GM12878 (cell line): ENCODE measurements at regions not wholly inside any gene's neighbourhood (a gene's known extent, or its start where the extent isn't known, plus 50 kb on each side); places are given as distances from the start of the nearest gene placed in this dataset.

Source experiments
- ATAC-seq: fragments of 200-7000 bp; cut with Tn5 transposase; 3 replicates; pipeline ENCODE4 v1.9.1; 2020; ENCODE audit warnings: mild to moderate bottlenecking, moderate library complexity
- BruUV-seq: library from RNA; stranded (reverse); fragments of 400-500 nt; replicated peaks from 2 replicates; lab custom pipeline; 2021; lab: Mats Ljungman, UMichigan
- CTCF ChIA-PET: fragments of 300-600 bp; sonication (Branson Sonifier 250); formaldehyde crosslinking; extraction: SDS; loops from one replicate; lab custom pipeline; 2021; ENCODE audit warnings: inconsistent platforms; lab: Yijun Ruan, JAX
- POLR2A ChIA-PET: fragments of 350-600 bp; formaldehyde crosslinking; extraction: SDS; loops from one replicate; lab custom pipeline; 2021; ENCODE audit warnings: inconsistent platforms; lab: Charles Lee
- RAD21 ChIA-PET: fragments of 300-600 bp; sonication (Branson Sonifier 250); formaldehyde crosslinking; loops from one replicate; lab custom pipeline; 2023; ENCODE audit warnings: antibody characterized with exemption; ENCODE audit not compliant: unreplicated experiment; lab: Charles Lee
- SMC1A ChIA-PET: fragments of 300-600 bp; sonication (Branson Sonifier 250); formaldehyde crosslinking; loops from one replicate; lab custom pipeline; 2023; ENCODE audit not compliant: unreplicated experiment, uncharacterized antibody; lab: Charles Lee
- DNase-seq: peaks from one replicate; pipeline ENCODE4 v3.0.0-alpha.2; 2011; ENCODE audit warnings: low read depth, low spot score
- FAIRE-seq: peaks from 3 replicates; lab custom pipeline; 2011; peaks lifted over from hg19 to GRCh38; lab: Jason Lieb, UNC
- H2AFZ ChIP-seq: 2 replicates; pipeline ENCODE4 v1.6.0; 2011; ENCODE audit warnings: low read depth, low read length, control low read depth; ENCODE audit not compliant: control insufficient read depth
- H3K27ac ChIP-seq: 2 replicates; pipeline ENCODE4 v1.5.1; 2011; ENCODE audit warnings: control low read depth; ENCODE audit not compliant: control insufficient read depth, insufficient read depth
- H3K27me3 ChIP-seq, 2 experiments: replicated peaks in 1 of 2; 2 replicates each; pipeline versions ENCODE4 v1.6.0 to v1.6.1; 2011; ENCODE audit warnings: low read length in 1 of 2; ENCODE audit not compliant: control insufficient read depth in 2 of 2, insufficient read depth in 2 of 2
- H3K36me3 ChIP-seq, 2 experiments: 2 replicates each; pipeline ENCODE4 v1.5.1; 2011; ENCODE audit warnings: low read length in 1 of 2; ENCODE audit not compliant: control insufficient read depth in 2 of 2, insufficient read depth in 2 of 2
- H3K4me1 ChIP-seq: 2 replicates; pipeline ENCODE4 v1.6.1; 2011; ENCODE audit warnings: mild to moderate bottlenecking, low read length, moderate library complexity, mixed read lengths; ENCODE audit not compliant: control insufficient read depth, insufficient read depth
- H3K4me2 ChIP-seq: 2 replicates; pipeline ENCODE4 v1.6.0; 2011; ENCODE audit warnings: control low read depth; ENCODE audit not compliant: control insufficient read depth, insufficient read depth
- H3K4me3 ChIP-seq: fragments of 200-600 bp; sonication (generic); 2 replicates; pipeline ENCODE4 v1.5.1; 2016
- H3K79me2 ChIP-seq: 2 replicates; pipeline ENCODE4 v1.6.0; 2011; ENCODE audit warnings: low read length; ENCODE audit not compliant: control insufficient read depth, insufficient read depth
- H3K9ac ChIP-seq: 2 replicates; pipeline ENCODE4 v1.8.0; 2011; ENCODE audit warnings: low read length, control low read depth, mixed read lengths; ENCODE audit not compliant: control insufficient read depth, insufficient read depth
- H3K9me3 ChIP-seq: replicated peaks from 3 replicates; pipeline ENCODE4 v1.5.1; 2011; ENCODE audit warnings: mild to moderate bottlenecking, low read length; ENCODE audit not compliant: control insufficient read depth, insufficient read depth
- H4K20me1 ChIP-seq: 2 replicates; pipeline ENCODE4 v1.6.0; 2011; ENCODE audit not compliant: control insufficient read depth, insufficient read depth
- ATF7 ChIP-seq: fragments of 450-650 bp; IDR thresholded peaks from 2 replicates; pipeline ENCODE4 v1.6.1; 2016; ENCODE audit warnings: low read depth, mild to moderate bottlenecking
- ETV6 ChIP-seq, 2 experiments: fragments of 450-650 bp in 1 of 2; IDR thresholded peaks in 1 of 2; conservative IDR thresholded peaks in 1 of 2; 2 replicates each; pipeline ENCODE4 v1.6.1; 2014; ENCODE audit warnings: antibody characterized with exemption in 1 of 2, borderline replicate concordance in 1 of 2, low read depth in 1 of 2, mild to moderate bottlenecking in 1 of 2, moderate library complexity in 1 of 2
- HDAC6 ChIP-seq: fragments of 200-600 bp; sonication (generic); IDR thresholded peaks from one replicate; pipeline ENCODE4 v1.8.0; 2017; ENCODE audit warnings: antibody characterized with exemption; ENCODE audit not compliant: unreplicated experiment
- KLF5 ChIP-seq: fragments of 450-650 bp; IDR thresholded peaks from 2 replicates; pipeline ENCODE4 v1.6.1; 2014; ENCODE audit warnings: mild to moderate bottlenecking; ENCODE audit not compliant: partially characterized antibody
- MXI1 ChIP-seq: fragments of 150-350 bp; IDR thresholded peaks from 2 replicates; pipeline ENCODE4 v1.6.1; 2011; ENCODE audit warnings: low read depth, mild to moderate bottlenecking, inconsistent platforms, low read length, improper control_type of control experiment
- POU2F2 ChIP-seq: IDR thresholded peaks from 3 replicates; pipeline ENCODE4 v1.6.1; 2011; ENCODE audit warnings: low read depth, mild to moderate bottlenecking, low read length, borderline replicate concordance
- SIX5 ChIP-seq: IDR thresholded peaks from 2 replicates; pipeline ENCODE4 v1.6.1; 2011; ENCODE audit warnings: mild to moderate bottlenecking, low read depth, low read length, moderate library complexity; ENCODE audit not compliant: severe bottlenecking
- SMC3 ChIP-seq: IDR thresholded peaks from 2 replicates; pipeline ENCODE4 v1.6.1; 2011; ENCODE audit warnings: low read length, improper control_type of control experiment, borderline replicate concordance
- SUZ12 ChIP-seq: fragments of 200-600 bp; sonication (generic); IDR thresholded peaks from one replicate; pipeline ENCODE4 v1.6.1; 2018; ENCODE audit warnings: antibody characterized with exemption, mild to moderate bottlenecking; ENCODE audit not compliant: unreplicated experiment
- TARDBP ChIP-seq: IDR thresholded peaks from 2 replicates; pipeline ENCODE4 v1.6.1; 2016; ENCODE audit warnings: borderline replicate concordance
- TBL1XR1 ChIP-seq: IDR thresholded peaks from 2 replicates; pipeline ENCODE4 v1.6.1; 2012; ENCODE audit warnings: low read depth, low read length, improper control_type of control experiment
- ZNF622 ChIP-seq: fragments of 450-650 bp; IDR thresholded peaks from 2 replicates; pipeline ENCODE4 v1.6.1; 2017; ENCODE audit warnings: mild to moderate bottlenecking, inconsistent platforms
- in situ Hi-C: fragments of 300-500 bp; cut with MboI; formaldehyde crosslinking; loops from 9 replicates; pipeline ENCODE4 v1.14.3; 2018; ENCODE audit warnings: mixed read lengths
- intact Hi-C: fragments of 100-400 bp; cut with micrococcal nuclease; formaldehyde crosslinking; loops from one replicate; pipeline ENCODE4 v1.14.2; 2022; ENCODE audit not compliant: unreplicated experiment
- TF ChIP-seq, protein P1 (sequence below): fragments of 450-650 bp; IDR thresholded peaks from 2 replicates; pipeline ENCODE4 v1.6.1; 2014; ENCODE audit warnings: mild to moderate bottlenecking
- TF ChIP-seq, protein P2 (sequence below): IDR thresholded peaks from 2 replicates; pipeline ENCODE4 v1.6.1; 2011; ENCODE audit warnings: low read depth, low read length, improper control_type of control experiment, borderline replicate concordance
- TF ChIP-seq, protein P3 (sequence below): fragments of 150-350 bp; IDR thresholded peaks from 2 replicates; pipeline ENCODE4 v1.6.1; 2016; ENCODE audit warnings: low read depth, low read length
- TF ChIP-seq, protein P4 (sequence below): IDR thresholded peaks from 2 replicates; pipeline ENCODE4 v1.6.1; 2011; ENCODE audit warnings: borderline replicate concordance, low read depth, mild to moderate bottlenecking, moderate library complexity, mixed read lengths, low read length; ENCODE audit not compliant: insufficient read depth; ENCODE audit errors: extremely low read length

DNA sequence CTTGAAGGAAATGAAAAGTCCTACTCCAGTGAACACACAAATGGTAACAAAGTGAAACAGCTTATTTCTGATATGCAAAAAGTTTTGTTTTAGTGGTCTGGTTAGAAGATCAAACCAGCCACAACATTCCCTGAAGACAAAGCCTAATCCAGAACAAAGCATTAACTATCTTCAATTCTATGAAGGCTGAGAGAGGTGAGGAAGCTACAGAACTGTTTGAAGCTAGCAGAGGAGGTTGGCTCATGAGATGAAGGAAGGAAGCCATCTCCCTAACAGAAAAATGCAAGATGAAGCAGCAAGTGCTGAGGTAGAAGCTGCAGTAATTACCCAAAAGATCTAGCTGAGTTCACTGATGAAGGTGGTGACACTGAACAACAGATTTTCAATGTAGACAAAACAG, 168.4 kb downstream of the IGLL1 start:
- Histone ChIP-seq H2AFZ (no peak overlapping the region), H3K79me2 (no peaks in the 10 kb centered on the region), H3K9me3 (no peaks in the 10 kb centered on the region), H3K27ac (no peak overlapping the region), H3K4me1 (no peaks in the 10 kb centered on the region), H3K4me3 (no peak overlapping the region), H3K36me3 (no peaks in the 10 kb centered on the region), H3K4me2 (no peak overlapping the region), H4K20me1 (no peaks in the 10 kb centered on the region), H3K9ac (no peak overlapping the region), H3K27me3 (peaks cover 0 to 2% of the 10 kb centered on the region in 2 experiments; a peak in 2 of 4 replicates)
- intact Hi-C loops, result no loop called here
- in situ Hi-C loops, result no loop called here
- no TSS peak for BruUV-seq
- ATAC-seq (no peak), DNase-seq (no peak), FAIRE-seq (no peak)
- SMC1A ChIA-PET, result no interaction called here
- POLR2A ChIA-PET, result no interaction called here
- RAD21 ChIA-PET, result interaction anchor here (1.2 kb wide), 1 partner anchor 180 kb away, joined by 4 read pairs; no protein-coding TSS in a partner anchor
- CTCF ChIA-PET, result interaction anchor here (1.1 kb wide), 1 partner anchor 26 kb away, joined by 4 read pairs; no protein-coding TSS in a partner anchor
- TF ChIP-seq MXI1 (no peak), KLF5 (no peak), HDAC6 (no peak), SUZ12 (no peak), SIX5 (no peak), TBL1XR1 (no peak), TARDBP (no peak), ETV6 (conservative IDR thresholded peaks at IDR 0.05 in 1 of 2, IDR thresholded peaks at IDR 0.05 in 1 of 2; ENCODE audit: borderline replicate concordance in 1 of 2, low read depth in 1 of 2) (no peak), POU2F2 (no peak), SMC3 (no peak), ZNF622 (no peak), ATF7 (no peak)
- TF ChIP-seq, protein P1, sequence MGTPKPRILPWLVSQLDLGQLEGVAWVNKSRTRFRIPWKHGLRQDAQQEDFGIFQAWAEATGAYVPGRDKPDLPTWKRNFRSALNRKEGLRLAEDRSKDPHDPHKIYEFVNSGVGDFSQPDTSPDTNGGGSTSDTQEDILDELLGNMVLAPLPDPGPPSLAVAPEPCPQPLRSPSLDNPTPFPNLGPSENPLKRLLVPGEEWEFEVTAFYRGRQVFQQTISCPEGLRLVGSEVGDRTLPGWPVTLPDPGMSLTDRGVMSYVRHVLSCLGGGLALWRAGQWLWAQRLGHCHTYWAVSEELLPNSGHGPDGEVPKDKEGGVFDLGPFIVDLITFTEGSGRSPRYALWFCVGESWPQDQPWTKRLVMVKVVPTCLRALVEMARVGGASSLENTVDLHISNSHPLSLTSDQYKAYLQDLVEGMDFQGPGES, result no peak
- TF ChIP-seq, protein P2, sequence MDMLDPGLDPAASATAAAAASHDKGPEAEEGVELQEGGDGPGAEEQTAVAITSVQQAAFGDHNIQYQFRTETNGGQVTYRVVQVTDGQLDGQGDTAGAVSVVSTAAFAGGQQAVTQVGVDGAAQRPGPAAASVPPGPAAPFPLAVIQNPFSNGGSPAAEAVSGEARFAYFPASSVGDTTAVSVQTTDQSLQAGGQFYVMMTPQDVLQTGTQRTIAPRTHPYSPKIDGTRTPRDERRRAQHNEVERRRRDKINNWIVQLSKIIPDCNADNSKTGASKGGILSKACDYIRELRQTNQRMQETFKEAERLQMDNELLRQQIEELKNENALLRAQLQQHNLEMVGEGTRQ, result no peak
- TF ChIP-seq, protein P3, sequence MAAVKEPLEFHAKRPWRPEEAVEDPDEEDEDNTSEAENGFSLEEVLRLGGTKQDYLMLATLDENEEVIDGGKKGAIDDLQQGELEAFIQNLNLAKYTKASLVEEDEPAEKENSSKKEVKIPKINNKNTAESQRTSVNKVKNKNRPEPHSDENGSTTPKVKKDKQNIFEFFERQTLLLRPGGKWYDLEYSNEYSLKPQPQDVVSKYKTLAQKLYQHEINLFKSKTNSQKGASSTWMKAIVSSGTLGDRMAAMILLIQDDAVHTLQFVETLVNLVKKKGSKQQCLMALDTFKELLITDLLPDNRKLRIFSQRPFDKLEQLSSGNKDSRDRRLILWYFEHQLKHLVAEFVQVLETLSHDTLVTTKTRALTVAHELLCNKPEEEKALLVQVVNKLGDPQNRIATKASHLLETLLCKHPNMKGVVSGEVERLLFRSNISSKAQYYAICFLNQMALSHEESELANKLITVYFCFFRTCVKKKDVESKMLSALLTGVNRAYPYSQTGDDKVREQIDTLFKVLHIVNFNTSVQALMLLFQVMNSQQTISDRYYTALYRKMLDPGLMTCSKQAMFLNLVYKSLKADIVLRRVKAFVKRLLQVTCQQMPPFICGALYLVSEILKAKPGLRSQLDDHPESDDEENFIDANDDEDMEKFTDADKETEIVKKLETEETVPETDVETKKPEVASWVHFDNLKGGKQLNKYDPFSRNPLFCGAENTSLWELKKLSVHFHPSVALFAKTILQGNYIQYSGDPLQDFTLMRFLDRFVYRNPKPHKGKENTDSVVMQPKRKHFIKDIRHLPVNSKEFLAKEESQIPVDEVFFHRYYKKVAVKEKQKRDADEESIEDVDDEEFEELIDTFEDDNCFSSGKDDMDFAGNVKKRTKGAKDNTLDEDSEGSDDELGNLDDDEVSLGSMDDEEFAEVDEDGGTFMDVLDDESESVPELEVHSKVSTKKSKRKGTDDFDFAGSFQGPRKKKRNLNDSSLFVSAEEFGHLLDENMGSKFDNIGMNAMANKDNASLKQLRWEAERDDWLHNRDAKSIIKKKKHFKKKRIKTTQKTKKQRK, result no peak
- TF ChIP-seq, protein P4, sequence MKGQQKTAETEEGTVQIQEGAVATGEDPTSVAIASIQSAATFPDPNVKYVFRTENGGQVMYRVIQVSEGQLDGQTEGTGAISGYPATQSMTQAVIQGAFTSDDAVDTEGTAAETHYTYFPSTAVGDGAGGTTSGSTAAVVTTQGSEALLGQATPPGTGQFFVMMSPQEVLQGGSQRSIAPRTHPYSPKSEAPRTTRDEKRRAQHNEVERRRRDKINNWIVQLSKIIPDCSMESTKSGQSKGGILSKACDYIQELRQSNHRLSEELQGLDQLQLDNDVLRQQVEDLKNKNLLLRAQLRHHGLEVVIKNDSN, result no peak
